Mammary epithelial cell (primary cell): ENCODE measurements at regions not wholly inside any gene's neighbourhood (a gene's known extent, or its start where the extent isn't known, plus 50 kb on each side); places are given as distances from the start of the nearest gene placed in this dataset.

Experiments
- CTCF ChIP-seq, 2 donors: IDR thresholded peaks in 1 of 2; conservative IDR thresholded peaks in 1 of 2; 2 replicates each; pipeline ENCODE4 v1.5.1; 2011 to 2012; ENCODE audit warnings: inconsistent platforms in 2 of 2, low read length in 2 of 2, mild to moderate bottlenecking in 2 of 2, control low read depth in 1 of 2, low read depth in 1 of 2; ENCODE audit not compliant: insufficient read depth in 1 of 2; ENCODE audit errors: extremely low read depth in 1 of 2
- EZH2 ChIP-seq: IDR thresholded peaks from 2 replicates; pipeline ENCODE4 v1.6.1; 2012; ENCODE audit warnings: low read length, inconsistent platforms, borderline replicate concordance

DNA sequence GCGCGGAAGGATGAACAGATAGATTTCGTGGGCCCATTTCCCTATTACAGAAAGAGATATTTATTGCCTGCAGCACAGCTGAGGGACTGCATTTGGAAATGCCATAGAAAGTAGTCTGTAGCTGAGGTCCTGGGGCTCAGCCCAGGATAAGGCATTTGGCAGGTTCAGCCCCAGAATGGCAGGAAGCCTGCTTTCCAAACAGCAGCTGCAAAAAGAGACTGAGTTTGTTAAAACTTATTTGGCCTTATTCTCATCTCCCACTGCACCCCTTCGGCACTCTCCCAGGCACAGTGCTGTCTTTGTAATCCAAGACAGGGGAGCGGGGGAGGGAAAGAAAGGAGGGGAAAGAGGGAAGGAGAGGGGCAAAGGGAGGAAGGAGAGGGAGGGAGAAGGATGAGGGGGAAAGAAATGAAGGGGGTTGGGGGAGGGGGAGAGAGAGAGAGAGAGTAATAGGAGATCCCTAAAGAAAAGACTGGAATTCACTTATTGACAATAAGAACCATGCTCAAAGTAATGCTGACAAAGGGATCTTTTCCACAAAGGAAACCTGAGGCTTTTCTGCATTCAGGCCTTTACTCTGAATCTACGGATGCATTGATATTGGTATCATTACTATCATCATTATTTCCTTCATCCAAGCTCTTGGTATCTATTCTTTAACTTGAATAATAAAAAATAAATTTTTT is 94.0 kb upstream of the LRRN1 start:
- TF ChIP-seq EZH2 (no peak), CTCF (conservative IDR thresholded peaks at IDR 0.05 in 1 of 2, IDR thresholded peaks at IDR 0.05 in 1 of 2; ENCODE audit: extremely low read depth in 1 of 2, insufficient read depth in 1 of 2, low read depth in 1 of 2, low read length in 2 of 2) (no peak)
